ENCODE measurements at regions not wholly inside any gene's neighbourhood (a gene's known extent, or its start where the extent isn't known, plus 50 kb on each side); places are given as distances from the start of the nearest gene placed in this dataset.

DNA sequence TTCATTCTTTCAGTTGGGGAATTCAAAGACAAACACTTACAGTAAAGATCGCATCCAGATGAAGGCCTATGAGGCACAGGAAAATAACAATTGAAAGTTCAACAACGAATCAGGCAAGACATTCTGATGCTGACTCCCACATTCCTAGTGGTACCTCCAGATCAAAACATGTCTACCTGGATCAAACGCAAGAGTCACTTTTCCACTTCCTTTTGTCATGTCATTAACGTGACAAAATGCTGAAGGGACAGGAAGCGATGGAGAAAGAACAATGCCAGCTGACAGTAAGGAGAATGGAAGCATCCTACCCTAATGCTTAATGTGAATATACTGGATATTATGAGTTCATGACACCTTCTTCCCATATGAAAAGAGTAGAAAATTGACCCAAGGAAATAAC is 365.4 kb upstream of the CDH11 start:
- TF ChIP-seq POLR2A (IDR thresholded peaks at IDR 0.05) (no peak), POLR2AphosphoS5 (IDR thresholded peaks at IDR 0.05) (no peak), CTCF (IDR thresholded peaks at IDR 0.05) (no peak)
